Hypothalamus (tissue), 51 donors: ENCODE measurements at regions not wholly inside any gene's neighbourhood (a gene's known extent, or its start where the extent isn't known, plus 50 kb on each side); places are given as distances from the start of the nearest gene placed in this dataset.

Experiments used
- DNase-seq, 51 donors: peaks; one replicate each; lab custom pipeline; 2025; lab: John Stamatoyannopoulos, UW

- DNase-seq, result no peak
Measured at GRCh38 chr7:125495997-125496396, 566.4 kb upstream of the POT1 start.

- no peak for DNase-seq
Measured at GRCh38 chr7:125492521-125492920, 562.9 kb upstream of the POT1 start.

GRCh38 chr7:125491137-125491536 lies 561.5 kb upstream of the POT1 start:
- no peak for DNase-seq

- no peak for DNase-seq
Measured at GRCh38 chr7:125490167-125490566, 560.5 kb upstream of the POT1 start.

GRCh38 chr7:125485223-125485622 lies 555.6 kb upstream of the POT1 start:
- no peak for DNase-seq

- no peak for DNase-seq
Measured at GRCh38 chr7:125484755-125485154, 555.1 kb upstream of the POT1 start.

- DNase-seq, result no peak
Measured at GRCh38 chr7:125481323-125481722, 551.7 kb upstream of the POT1 start.

GRCh38 chr7:125480762-125481161 lies 551.1 kb upstream of the POT1 start:
- DNase-seq, result no peak

- no peak for DNase-seq
Measured at GRCh38 chr7:125468855-125469174, 539.2 kb upstream of the POT1 start.

GRCh38 chr7:125467996-125468854 lies 538.6 kb upstream of the POT1 start:
- DNase-seq, result no peak

- DNase-seq, result no peak
Measured at GRCh38 chr7:125465527-125465926, 535.9 kb upstream of the POT1 start.

GRCh38 chr7:125462615-125463014 lies 533.0 kb upstream of the POT1 start:
- DNase-seq, result no peak

GRCh38 chr7:125459038-125459437 lies 529.4 kb upstream of the POT1 start:
- no peak for DNase-seq

GRCh38 chr7:125450749-125451148 lies 521.1 kb upstream of the POT1 start:
- DNase-seq, result no peak

- no peak for DNase-seq
Measured at GRCh38 chr7:125445836-125446235, 516.2 kb upstream of the POT1 start.

- DNase-seq, result no peak
Measured at GRCh38 chr7:125444864-125445263, 515.2 kb upstream of the POT1 start.

GRCh38 chr7:125436220-125436619 lies 506.6 kb upstream of the POT1 start:
- no peak for DNase-seq

GRCh38 chr7:125431349-125431748 lies 501.7 kb upstream of the POT1 start:
- no peak for DNase-seq

GRCh38 chr7:125430013-125430412 lies 500.4 kb upstream of the POT1 start:
- no peak for DNase-seq

- no peak for DNase-seq
Measured at GRCh38 chr7:125427676-125428075, 498.1 kb upstream of the POT1 start.

- no peak for DNase-seq
Measured at GRCh38 chr7:125425506-125425905, 495.9 kb upstream of the POT1 start.

- no peak for DNase-seq
Measured at GRCh38 chr7:125424721-125425120, 495.1 kb upstream of the POT1 start.
